ENCODE measurements at regions not wholly inside any gene's neighbourhood (a gene's known extent, or its start where the extent isn't known, plus 50 kb on each side); places are given as distances from the start of the nearest gene placed in this dataset.
"Not testable (repeated sequence)": the region's sequence is repeated elsewhere in the genome, so short reads cannot be mapped to it uniquely, and the experiment has no call there.

DNA sequence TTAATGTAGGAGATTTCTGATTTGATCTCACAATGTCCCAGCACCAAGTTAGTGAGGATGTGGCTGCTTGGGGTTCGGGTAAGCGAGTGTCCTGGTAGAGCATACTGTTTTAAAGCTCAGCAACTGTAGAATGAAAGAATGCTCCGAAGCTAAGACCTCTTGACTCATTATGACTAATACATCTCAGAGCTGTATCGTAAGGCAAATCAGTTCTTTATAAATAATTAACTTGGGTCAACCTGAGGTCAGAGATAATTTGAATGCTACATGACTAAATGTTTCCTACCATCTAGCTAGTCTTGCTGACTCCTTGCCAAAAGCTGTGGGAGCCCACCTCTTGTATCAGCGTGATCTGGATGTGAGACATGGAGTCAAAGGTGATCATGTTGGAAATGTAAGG, 128.8 kb upstream of the PDE7B start:
- peak; percentile 85 for DNase-seq

DNA sequence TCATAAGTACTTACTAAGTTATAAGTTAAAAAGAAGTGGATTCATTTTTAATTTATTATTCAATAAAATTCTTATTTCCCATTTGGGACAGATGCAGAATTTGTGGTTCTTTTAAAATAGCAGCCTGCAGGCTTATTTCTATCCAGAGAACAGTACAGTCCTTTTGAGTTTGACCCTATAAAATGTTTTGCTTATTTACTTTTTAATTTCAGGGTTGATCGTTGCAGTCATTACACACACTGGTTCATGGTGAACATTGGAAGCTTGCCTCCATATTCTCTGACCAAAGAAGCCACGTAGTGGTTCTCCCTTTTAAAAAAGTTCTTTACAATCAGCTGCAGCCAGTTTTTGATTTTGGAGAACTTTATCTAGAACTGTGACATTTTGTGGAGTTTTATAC, 122.9 kb upstream of the PDE7B start:
- DNase-seq = no peak

DNA sequence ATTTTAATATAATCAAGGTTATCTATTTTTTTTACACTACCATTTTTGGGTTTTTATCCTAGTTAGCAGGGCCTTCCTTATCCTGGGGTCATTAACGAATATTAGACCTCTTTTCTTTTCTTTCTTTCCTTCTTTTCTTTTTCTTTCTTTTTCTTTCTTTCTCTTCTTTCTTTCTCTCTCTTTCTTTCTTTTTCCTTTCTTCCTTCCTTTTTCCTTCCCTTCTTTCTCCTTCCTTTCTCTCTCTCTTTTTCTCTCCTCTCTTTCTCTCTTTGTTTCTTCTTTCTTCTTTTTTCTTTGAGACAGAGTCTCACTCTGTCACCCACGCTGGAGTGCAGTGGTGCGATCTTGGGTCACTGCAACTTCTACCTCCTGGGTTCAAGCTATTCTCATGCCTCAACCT, 120.4 kb upstream of the PDE7B start:
- no peak for DNase-seq

GRCh38 chr6:135736351-135736750, 115.2 kb upstream of the PDE7B start:
- DNase-seq = not testable (repeated sequence)

DNA sequence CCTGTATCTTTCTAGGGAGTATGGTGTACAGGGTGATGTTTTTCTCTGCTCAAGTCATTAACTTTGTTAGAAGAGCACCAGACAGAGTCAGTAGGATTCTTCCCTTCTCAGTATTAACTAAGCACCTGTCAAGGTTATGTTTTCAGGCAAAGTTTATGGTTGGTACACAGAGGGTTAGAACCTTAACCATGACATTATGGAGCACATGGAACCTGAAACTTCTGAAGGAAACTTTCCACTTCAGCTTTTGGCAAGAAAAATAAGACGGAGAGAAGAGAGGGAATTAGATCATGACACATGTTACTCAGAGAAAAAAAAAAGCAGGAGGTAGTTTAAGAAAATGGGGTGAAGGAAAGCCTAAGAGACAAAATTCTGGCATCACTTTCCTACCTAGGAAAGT, 112.9 kb upstream of the PDE7B start:
- no peak for DNase-seq

GRCh38 chr6:135739288-135739687, 112.2 kb upstream of the PDE7B start:
- peak; percentile 49 for DNase-seq

DNA sequence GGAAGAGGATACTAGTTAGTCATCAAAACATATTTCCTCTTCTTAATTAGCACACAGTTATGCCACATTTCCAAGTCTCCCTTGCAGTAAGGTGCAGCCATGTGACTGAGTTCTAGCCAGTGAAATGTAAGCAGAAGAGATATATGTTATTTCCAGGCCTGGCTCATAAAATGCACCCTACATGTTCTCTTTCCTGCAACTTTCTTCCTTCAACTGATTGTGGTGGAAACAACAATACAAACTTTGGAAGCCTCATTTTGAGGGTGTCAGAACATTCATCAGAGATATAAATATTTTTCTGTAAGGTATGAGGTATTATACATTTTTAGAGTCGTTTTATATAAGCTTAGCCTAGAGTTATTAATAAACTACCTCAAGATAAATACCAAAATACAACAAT, 110.9 kb upstream of the PDE7B start:
- no peak for DNase-seq

- DNase-seq = no peak
Measured at GRCh38 chr6:135743476-135743875, 108.0 kb upstream of the PDE7B start.

GRCh38 chr6:135748189-135748588, 103.3 kb upstream of the PDE7B start:
- DNase-seq = no peak

DNA sequence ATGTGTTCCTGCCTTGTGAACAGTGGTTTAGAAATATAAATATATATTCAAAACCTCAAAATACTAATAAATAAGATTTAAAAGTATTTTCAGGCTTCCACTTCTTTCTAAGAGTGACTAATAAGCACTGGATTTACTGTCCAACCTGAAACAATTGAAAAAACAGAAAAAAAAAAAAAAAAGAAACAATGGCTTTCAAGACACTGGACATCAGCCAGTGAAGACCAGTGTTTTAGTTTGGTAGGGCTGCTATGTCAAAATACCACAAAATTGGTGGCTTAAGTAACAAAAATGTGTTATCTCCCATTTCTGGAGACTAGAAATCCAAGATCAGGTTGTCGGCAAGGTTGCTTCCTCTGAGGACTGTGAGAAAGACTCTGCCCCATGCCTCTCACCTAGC, 101.4 kb upstream of the PDE7B start:
- DNase-seq = no peak

DNA sequence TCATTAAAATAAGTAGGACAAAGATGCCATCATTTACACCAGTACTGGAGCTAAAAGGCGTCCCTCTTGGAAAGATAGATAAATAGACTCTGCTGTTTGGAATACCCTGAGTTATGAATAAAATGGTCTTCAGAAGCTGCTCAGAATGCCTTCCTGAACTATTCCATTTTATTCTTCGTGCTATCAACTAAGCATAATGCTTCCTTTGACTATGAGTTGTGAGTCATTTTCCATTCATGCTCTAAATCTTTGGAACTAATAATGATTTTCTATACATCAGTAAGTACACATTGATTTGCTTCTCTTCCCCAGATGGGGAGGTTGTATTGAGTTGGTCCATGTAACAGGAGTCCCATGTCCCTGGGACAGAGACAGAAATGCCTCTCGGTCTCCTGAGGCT, 98.3 kb upstream of the PDE7B start:
- DNase-seq = no peak

- DNase-seq = peak; percentile 25
Measured at GRCh38 chr6:135759831-135760230, 91.7 kb upstream of the PDE7B start.

DNA sequence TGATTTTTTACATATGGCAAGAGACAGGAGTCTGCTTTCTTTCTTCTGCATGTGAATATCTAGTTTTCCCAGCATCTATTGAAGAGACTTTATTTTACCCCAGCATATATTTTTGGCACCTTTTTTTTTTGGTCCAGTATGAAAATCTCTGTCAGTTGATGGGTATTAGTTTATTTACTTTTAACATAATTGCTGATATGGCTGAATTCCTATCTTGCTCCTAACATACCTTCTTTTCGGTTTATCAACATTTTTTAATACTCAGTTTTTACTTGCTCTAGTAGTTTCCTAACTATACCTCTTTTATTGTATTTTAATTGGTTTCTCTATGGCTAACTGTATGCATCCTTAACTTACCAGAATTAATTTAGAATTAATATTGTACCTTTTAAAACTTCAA, 77.5 kb upstream of the PDE7B start:
- DNase-seq = no peak

GRCh38 chr6:135779213-135779612, 72.3 kb upstream of the PDE7B start:
- no peak for DNase-seq

DNA sequence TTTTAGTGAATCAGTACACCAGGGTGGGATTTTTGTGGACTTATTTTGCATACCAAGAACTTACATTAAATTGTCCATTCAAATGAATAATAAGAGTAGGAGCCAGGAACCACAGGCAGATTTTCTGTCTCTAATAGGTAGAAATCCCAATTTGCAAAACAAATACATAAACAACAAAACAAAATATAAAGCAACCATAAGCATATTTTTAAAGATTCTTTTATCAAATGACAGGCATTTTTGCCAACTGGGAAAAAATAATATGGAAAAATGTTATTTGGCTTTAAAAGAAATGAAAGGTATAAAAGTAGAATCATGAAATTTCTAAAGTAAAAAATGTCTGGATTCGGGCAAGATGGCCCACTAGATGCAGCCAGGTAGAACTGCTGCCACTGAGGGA, 71.2 kb upstream of the PDE7B start:
- no peak for DNase-seq

- peak; percentile 4 for DNase-seq
Measured at GRCh38 chr6:135782546-135782945, 69.0 kb upstream of the PDE7B start.

DNA sequence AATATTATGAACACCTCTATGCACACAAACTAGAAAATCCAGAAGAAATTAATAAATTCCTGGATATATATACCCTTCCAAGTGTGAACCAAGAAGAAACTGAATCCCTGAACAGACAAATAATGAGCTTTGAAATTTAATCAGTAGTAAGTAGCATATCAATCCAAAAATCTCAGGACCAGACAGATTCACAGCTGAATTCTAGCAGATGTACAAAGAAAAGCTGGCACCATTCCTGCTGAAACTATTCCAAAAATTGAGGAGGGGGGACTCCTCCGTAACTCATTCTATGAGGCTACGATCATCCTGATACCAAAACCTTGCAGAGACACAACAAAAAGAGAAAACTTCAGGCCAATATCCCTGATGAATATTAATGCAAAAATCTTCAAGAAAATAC, 67.0 kb upstream of the PDE7B start:
- DNase-seq = no peak

GRCh38 chr6:135789375-135790050, 62.0 kb upstream of the PDE7B start:
- no peak for DNase-seq

GRCh38 chr6:135791441-135791840, 60.1 kb upstream of the PDE7B start:
- no peak for DNase-seq

DNA sequence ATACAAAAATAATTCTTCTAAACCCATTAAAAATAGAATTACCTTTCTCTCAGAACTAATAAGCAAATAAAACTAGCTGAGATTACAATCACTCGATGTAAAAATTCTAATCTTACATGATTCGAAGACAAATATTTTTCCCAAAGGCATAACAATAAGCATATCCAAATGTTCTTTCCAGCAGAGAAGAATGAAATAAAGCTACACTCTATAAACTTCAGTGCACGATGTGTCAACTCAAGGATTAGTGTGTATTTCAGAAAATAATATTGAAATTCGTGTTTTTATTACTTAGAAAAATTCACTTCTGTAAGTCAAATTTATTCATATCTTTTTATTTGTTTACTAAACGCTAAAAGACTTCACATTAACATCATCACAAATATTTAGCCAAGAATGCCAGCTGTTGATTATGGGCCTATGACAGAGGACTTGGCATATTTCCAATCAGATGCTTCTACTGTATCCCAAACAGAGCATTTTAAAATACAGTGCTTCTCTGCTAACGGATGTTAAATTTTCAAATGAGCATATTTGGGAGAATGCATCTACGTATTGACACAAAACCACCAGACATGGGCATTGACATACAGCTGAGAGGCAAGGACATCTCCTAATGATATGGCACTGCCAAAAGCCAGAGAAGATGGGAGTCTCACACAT, 54.7 kb upstream of the PDE7B start:
- peak; percentile 3 for DNase-seq

- DNase-seq = no peak
Measured at GRCh38 chr6:135797361-135797760, 54.1 kb upstream of the PDE7B start.

GRCh38 chr6:135798751-135799515, 52.6 kb upstream of the PDE7B start:
- no peak for DNase-seq
